ENCODE measurements at regions not wholly inside any gene's neighbourhood (a gene's known extent, or its start where the extent isn't known, plus 50 kb on each side); places are given as distances from the start of the nearest gene placed in this dataset.
"Not testable (repeated sequence)": the region's sequence is repeated elsewhere in the genome, so short reads cannot be mapped to it uniquely, and the experiment has no call there.

DNA sequence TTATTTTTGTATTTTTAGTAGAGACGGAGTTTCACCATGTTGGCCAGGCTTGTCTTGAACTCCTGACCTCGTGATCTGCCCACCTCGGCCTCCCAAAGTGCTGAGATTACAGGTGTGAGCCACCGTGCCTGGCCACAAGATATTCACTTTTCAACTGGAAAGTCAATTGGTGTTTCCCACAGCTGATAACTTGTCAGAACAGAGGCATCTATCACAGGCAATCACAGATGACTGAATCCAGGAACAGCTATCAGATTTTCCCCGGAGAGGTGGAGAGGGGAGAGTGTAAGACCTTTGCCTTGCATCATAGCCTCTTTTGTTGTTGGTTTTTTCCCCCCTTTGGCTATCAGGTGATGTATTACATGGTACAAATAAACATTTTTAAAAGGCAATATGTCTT, 84.5 kb downstream of the GADD45G start:
- H3K4me3 Mint-ChIP-seq; H3K27me3 Mint-ChIP-seq; H3K9me3 Mint-ChIP-seq (ENCODE audit: low read depth); H3K36me3 Mint-ChIP-seq; H3K27ac Mint-ChIP-seq; DNase-seq; CTCF ChIA-PET; ATAC-seq: not testable (repeated sequence)
- peaks cover 37% of the 10 kb centered on the region for H3K4me1 Mint-ChIP-seq

DNA sequence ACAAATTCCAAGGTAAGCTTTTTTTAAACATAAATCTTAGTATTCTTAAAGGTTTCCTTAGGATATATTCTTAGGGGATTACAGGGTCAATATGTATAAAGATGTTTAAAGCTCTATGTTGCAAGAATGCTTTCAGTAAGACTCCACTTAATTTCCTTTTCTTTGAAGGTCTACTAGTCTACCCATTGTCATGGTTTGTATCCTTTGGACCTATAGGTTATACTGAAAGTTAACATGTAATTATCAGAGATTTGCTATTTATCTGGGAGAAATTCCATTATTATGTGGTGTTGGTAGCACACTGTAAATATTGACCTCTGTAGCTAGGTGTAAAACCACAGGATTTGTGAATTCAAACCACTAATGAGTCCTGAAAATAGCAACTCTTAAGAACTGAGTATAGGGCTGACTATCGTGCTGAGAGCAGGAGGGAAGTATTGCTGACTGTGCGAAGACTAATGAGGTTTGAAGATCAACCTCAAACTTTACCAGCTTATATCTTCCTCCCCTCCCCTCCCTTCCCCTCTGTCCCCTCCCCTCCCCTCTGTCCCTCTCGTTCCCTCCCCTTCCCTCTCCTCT, 85.6 kb downstream of the GADD45G start:
- Mint-ChIP-seq H3K27me3 (peaks cover 4% of the 10 kb centered on the region), H3K9me3 (ENCODE audit: low read depth) (no peaks in the 10 kb centered on the region), H3K4me1 (peaks cover 37% of the 10 kb centered on the region), H3K4me3 (no peak overlapping the region), H3K27ac (peak overlapping the region; percentile 67), H3K36me3 (peaks cover 2% of the 10 kb centered on the region)
- CTCF ChIA-PET, result interaction anchor here (0.8 to 1.4 kb wide), 5 partner anchors 8 to 93 kb away, joined by 3 to 4 read pairs (median 3); no protein-coding TSS in a partner anchor
- peak; percentile 86 for ATAC-seq
- DNase-seq, result no peak

DNA sequence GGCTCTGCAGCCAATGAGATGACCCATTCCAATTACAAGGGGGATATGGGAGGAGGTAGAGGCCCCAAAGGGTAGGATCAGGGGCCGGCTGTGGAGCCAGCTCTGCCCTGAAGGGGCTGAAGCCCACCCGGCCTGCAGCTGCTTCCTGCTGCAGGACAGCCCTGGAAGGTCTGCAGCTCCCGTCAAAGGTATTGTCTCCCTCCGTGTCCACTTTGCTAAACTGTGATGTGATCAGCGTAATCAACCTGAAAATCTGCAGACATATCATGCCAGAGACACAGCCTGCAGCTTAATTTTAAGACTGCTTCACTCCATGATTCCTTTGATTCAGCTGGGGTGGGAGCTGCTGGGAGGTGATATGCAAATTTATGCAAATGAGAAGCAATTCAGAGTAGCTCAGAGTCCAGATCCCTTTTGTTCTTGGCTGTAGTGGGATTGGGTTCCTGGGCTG, 90.7 kb downstream of the GADD45G start:
- H3K9me3 Mint-ChIP-seq (ENCODE audit: low read depth), result no peaks in the 10 kb centered on the region
- H3K27me3 Mint-ChIP-seq, result no peaks in the 10 kb centered on the region
- H3K27ac Mint-ChIP-seq, result no peak overlapping the region
- H3K4me3 Mint-ChIP-seq, result no peak overlapping the region
- peaks cover 44% of the 10 kb centered on the region for H3K4me1 Mint-ChIP-seq
- ATAC-seq (no peak), DNase-seq (no peak)
- CTCF ChIA-PET, result interaction anchor here (0.8 to 1.2 kb wide), 4 partner anchors 9 to 92 kb away, joined by 3 to 4 read pairs (median 4); no protein-coding TSS in a partner anchor
- peaks cover 2% of the 10 kb centered on the region for H3K36me3 Mint-ChIP-seq

DNA sequence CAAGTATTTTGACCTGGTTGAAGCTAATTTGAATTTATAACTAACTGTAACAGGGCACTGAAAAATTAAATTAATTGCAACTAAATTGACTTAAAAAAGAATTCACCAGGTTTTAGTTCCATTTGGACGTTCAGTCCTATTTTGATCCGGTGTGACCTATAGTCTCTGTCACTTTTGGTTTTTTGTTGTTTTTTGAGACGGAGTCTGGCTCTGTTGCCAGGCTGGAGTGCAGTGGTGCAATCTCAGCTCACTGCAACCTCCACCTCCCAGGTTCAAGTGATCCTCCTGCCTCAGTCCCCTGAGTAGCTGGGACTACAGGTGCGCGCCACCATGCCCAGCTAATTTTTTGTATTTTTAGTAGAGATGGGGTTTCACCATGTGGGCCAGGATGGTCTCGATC, 91.2 kb downstream of the GADD45G start:
- CTCF ChIA-PET, result interaction anchor here (0.8 to 1.2 kb wide), 2 partner anchors 43 to 93 kb away, joined by 3 read pairs; no protein-coding TSS in a partner anchor
- peaks cover 43% of the 10 kb centered on the region for H3K4me1 Mint-ChIP-seq
- H3K9me3 Mint-ChIP-seq (ENCODE audit: low read depth), result not testable (repeated sequence)

DNA sequence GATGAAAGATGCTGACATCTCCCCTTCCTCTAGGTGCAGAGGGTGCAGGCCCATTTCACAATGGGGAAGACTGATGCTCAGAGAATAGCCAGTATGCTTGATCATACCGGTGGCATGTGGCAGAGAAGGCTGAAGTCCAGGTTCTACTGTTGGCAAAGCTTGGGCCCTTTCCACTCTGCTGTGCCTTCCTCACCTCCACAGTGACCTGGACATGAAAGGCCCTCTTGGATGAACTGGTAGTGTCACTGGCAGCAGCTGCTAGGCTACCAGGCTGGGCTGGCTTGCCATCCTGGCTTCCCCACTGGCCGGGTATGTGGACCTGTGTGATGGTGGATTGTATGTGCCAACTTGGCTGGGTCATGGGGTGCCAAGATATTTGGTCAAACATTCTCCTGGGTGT, 92.0 kb downstream of the GADD45G start:
- H3K4me3 Mint-ChIP-seq, result no peak overlapping the region
- H3K4me1 Mint-ChIP-seq, result peaks cover 43% of the 10 kb centered on the region
- H3K27ac Mint-ChIP-seq, result no peak overlapping the region
- no peak for DNase-seq
- no peaks in the 10 kb centered on the region for H3K27me3 Mint-ChIP-seq
- peaks cover 2% of the 10 kb centered on the region for H3K36me3 Mint-ChIP-seq
- no peak for ATAC-seq
- CTCF ChIA-PET, result interaction anchor here (0.8 to 1.2 kb wide), 2 partner anchors 42 to 93 kb away, joined by 3 read pairs; no protein-coding TSS in a partner anchor
- no peaks in the 10 kb centered on the region for H3K9me3 Mint-ChIP-seq (ENCODE audit: low read depth)

More for the DNA sequence above, 91.2 kb downstream of the GADD45G start:
- DNase-seq, H3K27ac Mint-ChIP-seq, ATAC-seq, H3K36me3 Mint-ChIP-seq, H3K27me3 Mint-ChIP-seq, H3K4me3 Mint-ChIP-seq: not testable (repeated sequence)

DNA sequence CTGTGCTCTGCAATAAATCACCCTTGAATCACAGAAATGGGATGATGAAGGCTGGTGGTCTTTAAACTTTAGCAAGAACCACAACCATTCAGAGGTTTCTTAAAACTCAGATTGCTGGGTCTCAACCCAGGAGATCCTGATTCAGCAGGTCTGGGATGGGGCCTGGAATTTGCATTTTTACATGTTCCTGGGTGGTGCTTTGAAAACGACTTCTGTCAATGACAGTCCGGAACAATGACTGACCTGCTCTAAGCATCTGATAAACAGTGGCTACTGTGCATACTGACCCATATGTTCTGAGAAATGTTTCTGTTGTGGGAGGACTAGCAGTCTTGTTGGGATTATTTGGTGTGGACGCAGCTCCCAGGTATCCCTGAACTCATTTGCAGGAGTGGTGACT, 92.7 kb downstream of the GADD45G start:
- Mint-ChIP-seq H3K27me3 (no peaks in the 10 kb centered on the region), H3K4me3 (no peak overlapping the region), H3K27ac (no peak overlapping the region), H3K9me3 (ENCODE audit: low read depth) (no peaks in the 10 kb centered on the region), H3K4me1 (peaks cover 43% of the 10 kb centered on the region), H3K36me3 (peaks cover 2% of the 10 kb centered on the region)
- ATAC-seq (no peak), DNase-seq (no peak)
- CTCF ChIA-PET, result interaction anchor here (1.1 to 1.2 kb wide), 2 partner anchors 10 to 16 kb away, joined by 3 read pairs; no protein-coding TSS in a partner anchor

GRCh38 chr9:89698411-89699005, 93.7 kb downstream of the GADD45G start:
- Mint-ChIP-seq H3K4me1 (peaks cover 45% of the 10 kb centered on the region), H3K27me3 (no peaks in the 10 kb centered on the region), H3K27ac (no peak overlapping the region), H3K36me3 (no peaks in the 10 kb centered on the region), H3K9me3 (ENCODE audit: low read depth) (no peaks in the 10 kb centered on the region), H3K4me3 (no peak overlapping the region)
- no peak for DNase-seq
- no peak for ATAC-seq
- CTCF ChIA-PET, result interaction anchor here (1.1 to 1.2 kb wide), 2 partner anchors 11 to 17 kb away, joined by 3 read pairs; no protein-coding TSS in a partner anchor

DNA sequence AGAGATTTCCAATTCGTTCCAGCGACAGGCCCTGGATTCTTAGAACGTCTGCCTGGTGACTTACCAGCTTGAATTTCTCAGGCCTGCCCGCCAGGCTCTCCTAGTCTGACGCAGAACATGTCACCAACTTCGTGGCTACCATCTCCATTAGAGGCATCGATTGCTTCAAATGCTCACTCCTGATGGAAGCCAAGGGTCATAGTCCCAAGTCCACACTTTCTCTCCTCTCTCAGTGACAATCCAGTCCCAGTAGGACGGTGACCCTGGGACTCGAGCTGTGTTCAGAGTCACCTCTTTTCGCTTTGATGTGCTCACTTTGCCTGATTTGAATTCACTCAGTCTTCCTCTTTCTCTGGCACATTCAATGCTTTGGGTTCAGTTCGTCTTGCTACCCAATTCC, 94.8 kb downstream of the GADD45G start:
- Mint-ChIP-seq H3K36me3 (peaks cover 4% of the 10 kb centered on the region), H3K4me1 (peaks cover 56% of the 10 kb centered on the region), H3K4me3 (no peak overlapping the region), H3K9me3 (ENCODE audit: low read depth) (no peaks in the 10 kb centered on the region), H3K27ac (peak overlapping the region; percentile 33), H3K27me3 (no peaks in the 10 kb centered on the region)
- DNase-seq (no peak), ATAC-seq (no peak)
- CTCF ChIA-PET, result interaction anchor here (2.5 kb wide), 1 partner anchor 44 kb away, joined by 8 read pairs; no protein-coding TSS in a partner anchor

DNA sequence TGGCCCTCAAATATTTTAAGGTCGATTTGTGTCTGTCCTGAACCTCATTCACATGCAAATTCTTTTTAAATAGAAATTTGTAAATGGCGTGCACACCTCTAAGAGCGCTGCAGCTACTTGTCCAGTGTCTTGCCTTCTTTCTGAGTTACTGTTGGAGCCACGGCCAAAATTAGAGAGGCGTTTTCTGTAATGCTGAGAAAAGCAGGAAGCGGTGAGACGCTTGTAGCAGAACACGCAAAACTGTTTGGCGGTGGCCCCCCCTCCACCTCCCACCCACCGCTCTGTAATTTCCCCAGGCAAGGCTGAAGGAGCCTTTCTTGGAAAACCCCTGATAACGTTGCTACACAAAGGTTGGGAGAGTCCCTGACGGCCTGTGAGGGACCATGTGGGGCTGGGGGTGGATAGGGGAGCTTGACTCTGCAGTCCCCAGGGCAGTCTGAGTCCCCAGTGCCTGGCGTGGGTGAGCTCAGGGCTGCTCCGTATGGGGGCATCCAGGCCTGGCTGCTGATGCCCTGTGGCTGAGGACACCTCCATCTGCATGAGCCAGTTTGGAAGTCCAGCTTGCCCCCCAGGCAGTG, 96.5 kb downstream of the GADD45G start:
- ATAC-seq, result peak; percentile 88
- Mint-ChIP-seq H3K4me3 (peak overlapping the region; percentile 77), H3K9me3 (ENCODE audit: low read depth) (no peaks in the 10 kb centered on the region), H3K27ac (peak overlapping the region; percentile 87), H3K36me3 (peaks cover 9% of the 10 kb centered on the region), H3K27me3 (no peaks in the 10 kb centered on the region), H3K4me1 (peaks cover 70% of the 10 kb centered on the region)
- CTCF ChIA-PET, result interaction anchor here (1.4 to 3.4 kb wide), 6 partner anchors 9 to 99 kb away, joined by 3 to 15 read pairs (median 7); no protein-coding TSS in a partner anchor
- DNase-seq, result peak; percentile 85

DNA sequence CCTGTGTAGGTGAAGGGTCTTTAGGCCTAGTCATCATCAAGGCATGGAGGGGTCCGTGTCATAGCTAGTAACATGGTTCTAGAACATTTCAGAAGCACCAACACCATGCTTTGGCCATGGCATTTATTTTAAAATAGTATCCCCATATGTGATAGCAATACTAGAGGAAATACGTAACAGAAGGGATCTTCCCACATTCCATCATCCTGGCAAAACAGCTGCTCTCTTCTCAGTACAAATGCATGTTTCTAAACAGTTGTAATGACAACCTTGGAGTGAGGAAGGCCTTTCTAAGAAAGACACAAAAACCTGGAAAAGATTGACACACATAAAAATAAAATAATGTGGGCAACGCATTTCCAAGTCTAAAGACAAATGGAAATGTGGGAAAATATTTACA, 97.6 kb downstream of the GADD45G start:
- Mint-ChIP-seq H3K9me3 (ENCODE audit: low read depth) (no peaks in the 10 kb centered on the region), H3K4me3 (peak overlapping the region; percentile 77), H3K36me3 (peaks cover 9% of the 10 kb centered on the region), H3K27me3 (no peaks in the 10 kb centered on the region), H3K27ac (peak overlapping the region; percentile 87), H3K4me1 (peaks cover 70% of the 10 kb centered on the region)
- no peak for DNase-seq
- no peak for ATAC-seq
- CTCF ChIA-PET, result interaction anchor here (0.7 to 3.4 kb wide), 8 partner anchors 8 to 99 kb away, joined by 3 to 15 read pairs (median 6); no protein-coding TSS in a partner anchor

DNA sequence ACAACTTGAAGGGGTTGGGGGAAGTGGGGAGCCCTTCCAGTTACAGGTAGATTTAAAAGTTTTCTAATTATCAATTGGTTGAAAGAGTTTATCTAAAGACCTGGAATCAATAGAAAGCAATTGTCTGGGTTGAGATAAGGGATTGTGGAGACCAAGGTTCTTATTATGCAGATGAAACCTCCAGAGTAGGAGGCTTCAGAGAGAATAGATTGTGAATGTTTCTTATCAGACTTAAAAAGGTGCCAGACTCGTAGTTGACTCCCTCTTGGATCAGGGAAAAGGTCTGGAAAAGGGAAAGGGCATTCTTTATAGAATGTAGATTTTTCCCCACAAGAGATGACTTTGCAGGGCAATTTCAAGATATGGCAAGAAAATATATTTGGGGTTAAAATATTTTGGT, 100.8 kb downstream of the GADD45G start:
- peaks cover 27% of the 10 kb centered on the region for H3K36me3 Mint-ChIP-seq
- CTCF ChIA-PET, result no interaction called here
- H3K4me3 Mint-ChIP-seq, result peak overlapping the region; percentile 41

DNA sequence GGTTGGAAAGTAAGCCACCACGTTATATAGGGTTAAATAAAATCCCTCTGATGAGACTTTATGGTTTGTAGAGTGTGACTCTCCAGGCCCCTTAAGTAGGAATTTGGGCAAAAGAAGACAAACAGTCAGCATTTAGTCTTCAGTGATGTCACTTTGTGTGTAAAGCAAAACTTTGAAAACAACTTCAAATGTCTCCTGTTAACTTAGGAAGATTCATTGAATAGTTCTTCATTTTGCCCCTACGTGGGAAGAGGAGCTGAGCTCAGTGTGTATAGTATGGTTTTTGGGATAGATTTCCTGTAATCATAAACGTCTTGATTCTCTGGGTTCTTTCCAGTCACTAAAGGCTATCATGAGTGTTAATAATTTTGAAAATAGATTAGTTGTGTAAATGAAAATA, 101.3 kb downstream of the GADD45G start:
- H3K4me3 Mint-ChIP-seq, result peak overlapping the region; percentile 43
- peak overlapping the region; percentile 56 for H3K27ac Mint-ChIP-seq
- H3K4me1 Mint-ChIP-seq, result peaks cover 89% of the 10 kb centered on the region
- CTCF ChIA-PET, result no interaction called here
- ATAC-seq, result no peak
- H3K27me3 Mint-ChIP-seq, result no peaks in the 10 kb centered on the region
- no peaks in the 10 kb centered on the region for H3K9me3 Mint-ChIP-seq (ENCODE audit: low read depth)
- H3K36me3 Mint-ChIP-seq, result peaks cover 27% of the 10 kb centered on the region
- DNase-seq, result no peak

More for the DNA sequence above, 100.8 kb downstream of the GADD45G start:
- H3K27ac Mint-ChIP-seq, result peak overlapping the region; percentile 56
- DNase-seq (no peak), ATAC-seq (no peak)
- no peaks in the 10 kb centered on the region for H3K27me3 Mint-ChIP-seq
- H3K9me3 Mint-ChIP-seq (ENCODE audit: low read depth), result no peaks in the 10 kb centered on the region
- peaks cover 89% of the 10 kb centered on the region for H3K4me1 Mint-ChIP-seq

DNA sequence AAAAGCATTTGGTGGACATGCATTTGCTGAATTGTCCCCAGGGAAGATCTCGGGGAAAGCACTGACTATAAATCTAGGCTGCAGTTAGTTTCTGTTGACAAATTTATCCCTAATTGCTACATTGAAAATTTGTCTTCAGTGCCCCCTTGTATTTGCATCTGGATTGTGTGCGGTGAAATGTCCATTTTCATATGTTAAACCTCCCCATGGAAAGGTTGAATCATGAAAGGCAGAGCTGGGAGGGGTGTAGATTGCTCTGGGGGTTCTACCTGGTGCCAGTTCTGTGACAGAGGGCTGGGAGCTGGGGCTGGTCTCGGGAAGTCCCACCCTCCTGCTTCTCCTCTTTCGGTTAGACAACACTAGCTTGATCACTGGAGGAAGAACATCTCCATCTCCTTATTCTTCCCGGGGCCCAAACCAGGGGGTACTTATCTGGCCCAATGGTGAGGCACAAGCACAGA, 101.9 kb downstream of the GADD45G start:
- no peak overlapping the region for H3K27ac Mint-ChIP-seq
- H3K4me3 Mint-ChIP-seq, result no peak overlapping the region
- H3K4me1 Mint-ChIP-seq, result peaks cover 89% of the 10 kb centered on the region
- ATAC-seq, result no peak
- H3K27me3 Mint-ChIP-seq, result no peaks in the 10 kb centered on the region
- no peak for DNase-seq
- peaks cover 28% of the 10 kb centered on the region for H3K36me3 Mint-ChIP-seq
- H3K9me3 Mint-ChIP-seq (ENCODE audit: low read depth), result no peaks in the 10 kb centered on the region
- CTCF ChIA-PET, result no interaction called here
